ENCODE measurements at regions not wholly inside any gene's neighbourhood (a gene's known extent, or its start where the extent isn't known, plus 50 kb on each side); places are given as distances from the start of the nearest gene placed in this dataset.

DNA sequence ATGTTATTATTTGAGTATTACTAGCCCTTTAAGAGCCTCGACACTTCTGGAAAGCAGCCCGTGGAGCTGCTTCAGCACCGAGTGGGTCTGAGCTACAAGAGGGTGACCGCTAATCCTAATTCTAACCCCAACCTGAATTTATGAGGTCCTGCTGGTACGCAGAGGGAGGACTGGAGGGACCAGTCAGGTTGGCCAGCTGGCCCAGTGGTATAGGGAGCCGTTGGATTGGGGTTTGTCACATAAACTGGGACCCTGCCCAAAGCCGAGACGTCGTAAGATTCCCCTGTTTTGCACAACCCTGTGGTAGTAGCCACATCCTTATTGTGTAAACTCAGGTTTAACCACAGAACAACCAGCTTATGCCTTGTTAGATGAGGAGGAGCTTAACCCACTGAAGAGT, 60.8 kb upstream of the F3 start:
- BruUV-seq (replicated peaks) = no TSS peak
- no peaks in the 10 kb centered on the region for H3K36me3 ChIP-seq (ENCODE audit: control insufficient read depth, insufficient read depth, low read length)
- H3K9me3 ChIP-seq (ENCODE audit: control insufficient read depth, insufficient read depth, low read depth, low read length) = no peaks in the 10 kb centered on the region
- ATAC-seq (no peak), DNase-seq (ENCODE audit: low read depth, low spot score) (no peak)
- H3K4me1 ChIP-seq (ENCODE audit: control insufficient read depth, insufficient read depth, low read length) = no peaks in the 10 kb centered on the region; the same call in 1 of the 2 replicates
- H3K4me3 ChIP-seq (ENCODE audit: low read depth in 2 of 2, low read length in 2 of 2) = no peak overlapping the region
- TF ChIP-seq POLR2AphosphoS5 (IDR thresholded peaks at IDR 0.05; ENCODE audit: low read depth, low read length) (no peak), TCF7L2 (IDR thresholded peaks at IDR 0.05; ENCODE audit: low read depth, low read length) (no peak), SIN3A (IDR thresholded peaks at IDR 0.05; ENCODE audit: borderline replicate concordance, insufficient read depth, low read depth, low read length) (no peak)
- TF ChIP-seq, protein P1, sequence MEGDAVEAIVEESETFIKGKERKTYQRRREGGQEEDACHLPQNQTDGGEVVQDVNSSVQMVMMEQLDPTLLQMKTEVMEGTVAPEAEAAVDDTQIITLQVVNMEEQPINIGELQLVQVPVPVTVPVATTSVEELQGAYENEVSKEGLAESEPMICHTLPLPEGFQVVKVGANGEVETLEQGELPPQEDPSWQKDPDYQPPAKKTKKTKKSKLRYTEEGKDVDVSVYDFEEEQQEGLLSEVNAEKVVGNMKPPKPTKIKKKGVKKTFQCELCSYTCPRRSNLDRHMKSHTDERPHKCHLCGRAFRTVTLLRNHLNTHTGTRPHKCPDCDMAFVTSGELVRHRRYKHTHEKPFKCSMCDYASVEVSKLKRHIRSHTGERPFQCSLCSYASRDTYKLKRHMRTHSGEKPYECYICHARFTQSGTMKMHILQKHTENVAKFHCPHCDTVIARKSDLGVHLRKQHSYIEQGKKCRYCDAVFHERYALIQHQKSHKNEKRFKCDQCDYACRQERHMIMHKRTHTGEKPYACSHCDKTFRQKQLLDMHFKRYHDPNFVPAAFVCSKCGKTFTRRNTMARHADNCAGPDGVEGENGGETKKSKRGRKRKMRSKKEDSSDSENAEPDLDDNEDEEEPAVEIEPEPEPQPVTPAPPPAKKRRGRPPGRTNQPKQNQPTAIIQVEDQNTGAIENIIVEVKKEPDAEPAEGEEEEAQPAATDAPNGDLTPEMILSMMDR (IDR thresholded peaks at IDR 0.05) = no peak
- POLR2A ChIA-PET = no interaction called here
- H3K27me3 ChIP-seq (ENCODE audit: control insufficient read depth, insufficient read depth, low read length) = no peaks in the 10 kb centered on the region
- no peak overlapping the region for H3K27ac ChIP-seq (ENCODE audit: low read length)
- in situ Hi-C loops (cut with HindIII; ENCODE audit: low pct_unique_long_range_greater_than_20kb, low sequenced_read_pairs) = no loop called here
- intact Hi-C loops (cut with micrococcal nuclease; ENCODE audit: unreplicated experiment) = no loop called here
- CTCF ChIA-PET = interaction anchor here (0.6 kb wide), 1 partner anchor 205 kb away, joined by 3 read pairs; no protein-coding TSS in a partner anchor

DNA sequence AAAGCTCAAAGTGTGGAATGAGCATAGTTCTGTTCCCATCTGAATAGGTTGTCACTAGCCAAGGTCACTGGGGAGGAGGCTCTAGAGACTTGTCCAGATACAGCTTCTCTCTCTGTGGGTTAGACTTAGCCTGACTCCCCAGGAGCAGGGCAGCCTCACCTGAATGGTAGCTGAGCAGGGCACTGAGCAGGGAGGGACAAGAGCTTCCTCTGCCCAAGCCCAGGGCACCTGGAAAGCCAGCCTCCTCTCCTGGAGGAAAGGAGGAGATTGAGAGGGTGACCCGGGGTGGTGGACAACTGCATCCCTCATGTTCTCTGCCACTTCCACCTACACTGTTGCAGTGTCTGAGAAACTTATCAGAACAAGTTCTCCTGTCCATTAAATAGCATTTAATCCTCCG, 59.0 kb upstream of the F3 start:
- in situ Hi-C loops (cut with HindIII; ENCODE audit: low pct_unique_long_range_greater_than_20kb, low sequenced_read_pairs) = no loop called here
- intact Hi-C loops (cut with micrococcal nuclease; ENCODE audit: unreplicated experiment) = no loop called here
- Histone ChIP-seq H3K36me3 (ENCODE audit: control insufficient read depth, insufficient read depth, low read length) (no peaks in the 10 kb centered on the region), H3K4me3 (ENCODE audit: low read depth in 2 of 2, low read length in 2 of 2) (no peak overlapping the region), H3K27me3 (ENCODE audit: control insufficient read depth, insufficient read depth, low read length) (no peaks in the 10 kb centered on the region), H3K27ac (ENCODE audit: low read length) (no peak overlapping the region), H3K4me1 (ENCODE audit: control insufficient read depth, insufficient read depth, low read length) (no peaks in the 10 kb centered on the region; the same call in 1 of the 2 replicates), H3K9me3 (ENCODE audit: control insufficient read depth, insufficient read depth, low read depth, low read length) (no peaks in the 10 kb centered on the region)
- no peak for DNase-seq (ENCODE audit: low read depth, low spot score)
- TF ChIP-seq POLR2AphosphoS5 (IDR thresholded peaks at IDR 0.05; ENCODE audit: low read depth, low read length) = no peak
- no peak for TF ChIP-seq SIN3A (IDR thresholded peaks at IDR 0.05; ENCODE audit: borderline replicate concordance, insufficient read depth, low read depth, low read length)
- TF ChIP-seq, protein P1 (IDR thresholded peaks at IDR 0.05) = no peak
- TF ChIP-seq, protein P2, sequence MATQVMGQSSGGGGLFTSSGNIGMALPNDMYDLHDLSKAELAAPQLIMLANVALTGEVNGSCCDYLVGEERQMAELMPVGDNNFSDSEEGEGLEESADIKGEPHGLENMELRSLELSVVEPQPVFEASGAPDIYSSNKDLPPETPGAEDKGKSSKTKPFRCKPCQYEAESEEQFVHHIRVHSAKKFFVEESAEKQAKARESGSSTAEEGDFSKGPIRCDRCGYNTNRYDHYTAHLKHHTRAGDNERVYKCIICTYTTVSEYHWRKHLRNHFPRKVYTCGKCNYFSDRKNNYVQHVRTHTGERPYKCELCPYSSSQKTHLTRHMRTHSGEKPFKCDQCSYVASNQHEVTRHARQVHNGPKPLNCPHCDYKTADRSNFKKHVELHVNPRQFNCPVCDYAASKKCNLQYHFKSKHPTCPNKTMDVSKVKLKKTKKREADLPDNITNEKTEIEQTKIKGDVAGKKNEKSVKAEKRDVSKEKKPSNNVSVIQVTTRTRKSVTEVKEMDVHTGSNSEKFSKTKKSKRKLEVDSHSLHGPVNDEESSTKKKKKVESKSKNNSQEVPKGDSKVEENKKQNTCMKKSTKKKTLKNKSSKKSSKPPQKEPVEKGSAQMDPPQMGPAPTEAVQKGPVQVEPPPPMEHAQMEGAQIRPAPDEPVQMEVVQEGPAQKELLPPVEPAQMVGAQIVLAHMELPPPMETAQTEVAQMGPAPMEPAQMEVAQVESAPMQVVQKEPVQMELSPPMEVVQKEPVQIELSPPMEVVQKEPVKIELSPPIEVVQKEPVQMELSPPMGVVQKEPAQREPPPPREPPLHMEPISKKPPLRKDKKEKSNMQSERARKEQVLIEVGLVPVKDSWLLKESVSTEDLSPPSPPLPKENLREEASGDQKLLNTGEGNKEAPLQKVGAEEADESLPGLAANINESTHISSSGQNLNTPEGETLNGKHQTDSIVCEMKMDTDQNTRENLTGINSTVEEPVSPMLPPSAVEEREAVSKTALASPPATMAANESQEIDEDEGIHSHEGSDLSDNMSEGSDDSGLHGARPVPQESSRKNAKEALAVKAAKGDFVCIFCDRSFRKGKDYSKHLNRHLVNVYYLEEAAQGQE (IDR thresholded peaks at IDR 0.05; ENCODE audit: insufficient read depth in 1 of 2, low read depth in 2 of 2, low read length in 1 of 2) = no peak
- TF ChIP-seq TCF7L2 (IDR thresholded peaks at IDR 0.05; ENCODE audit: low read depth, low read length) = no peak
- ChIA-PET CTCF (no interaction called here), POLR2A (no interaction called here)
- BruUV-seq (replicated peaks) = no TSS peak
- no peak for ATAC-seq
